ENCODE measurements at regions not wholly inside any gene's neighbourhood (a gene's known extent, or its start where the extent isn't known, plus 50 kb on each side); places are given as distances from the start of the nearest gene placed in this dataset.
"Not testable (repeated sequence)": the region's sequence is repeated elsewhere in the genome, so short reads cannot be mapped to it uniquely, and the experiment has no call there.

DNA sequence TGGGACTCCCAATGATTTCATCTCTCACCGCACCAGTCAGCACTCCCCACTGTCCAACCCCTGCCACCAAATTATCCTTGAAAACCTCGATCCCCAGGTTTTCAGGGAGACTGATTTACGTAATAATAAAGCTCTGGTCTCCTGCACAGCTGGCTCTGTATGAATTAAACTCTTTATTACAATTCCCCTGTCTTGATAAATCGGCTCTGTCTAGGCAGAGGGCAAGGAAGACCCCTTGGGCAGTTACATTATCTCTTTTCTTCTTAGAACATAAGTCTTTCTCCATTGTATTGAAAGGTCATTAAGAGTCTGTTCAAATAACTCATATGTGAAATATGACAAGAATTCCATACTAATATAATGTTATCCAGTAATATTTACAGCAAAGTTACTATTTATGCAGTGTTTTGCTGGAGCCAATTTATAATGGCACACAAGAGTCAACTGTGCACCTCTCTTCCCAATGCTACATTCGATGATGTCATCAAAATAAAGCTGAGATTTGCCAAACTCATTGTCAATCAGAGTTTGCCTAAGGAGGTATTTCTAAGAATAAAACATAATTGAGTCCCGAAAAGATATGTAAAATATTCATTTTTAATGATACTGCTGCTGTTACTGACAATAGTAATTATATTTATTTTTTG, 1297.2 kb upstream of the LRRTM3 start:
- no peak for DNase-seq (ENCODE audit: low read depth)

DNA sequence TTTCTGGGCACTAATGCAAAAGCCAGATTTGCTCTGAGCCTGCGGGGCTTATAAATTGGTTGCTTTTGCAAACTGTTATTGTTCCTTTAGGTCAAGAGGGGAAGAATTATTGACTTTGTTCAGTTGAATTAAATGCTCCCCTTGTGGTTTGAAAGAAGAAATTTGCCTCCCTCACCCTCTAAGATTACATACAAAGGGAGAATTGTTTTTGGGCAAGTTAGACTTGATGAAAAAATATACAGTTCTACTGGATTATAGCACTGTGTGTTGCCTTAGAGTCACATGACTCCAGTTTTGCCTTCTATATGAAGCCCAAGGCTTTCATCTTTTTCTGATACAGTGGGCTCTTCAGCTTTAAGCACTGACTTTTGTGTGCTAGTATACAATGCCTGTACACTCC, 1265.8 kb upstream of the LRRTM3 start:
- DNase-seq (ENCODE audit: low read depth), result no peak

DNA sequence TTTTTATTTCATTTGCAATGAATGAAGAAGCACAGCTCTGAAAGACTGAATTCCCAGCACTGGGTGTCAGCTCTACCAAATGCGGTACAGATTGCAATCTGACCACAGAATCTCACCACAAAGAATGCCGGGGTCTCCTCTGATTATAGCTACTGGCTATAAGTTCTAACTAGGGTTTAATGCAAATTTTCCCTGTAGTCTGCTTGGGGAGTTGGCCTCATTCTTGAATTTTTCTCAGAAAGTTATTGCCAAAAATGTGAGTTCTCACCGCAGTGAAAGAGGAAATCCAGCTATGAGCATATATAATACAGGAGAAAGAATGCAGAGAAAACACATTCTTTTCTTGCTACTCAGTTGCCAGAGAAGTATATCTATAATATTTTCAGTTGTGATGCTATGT, 1255.7 kb upstream of the LRRTM3 start:
- no peak for DNase-seq (ENCODE audit: low read depth)

DNA sequence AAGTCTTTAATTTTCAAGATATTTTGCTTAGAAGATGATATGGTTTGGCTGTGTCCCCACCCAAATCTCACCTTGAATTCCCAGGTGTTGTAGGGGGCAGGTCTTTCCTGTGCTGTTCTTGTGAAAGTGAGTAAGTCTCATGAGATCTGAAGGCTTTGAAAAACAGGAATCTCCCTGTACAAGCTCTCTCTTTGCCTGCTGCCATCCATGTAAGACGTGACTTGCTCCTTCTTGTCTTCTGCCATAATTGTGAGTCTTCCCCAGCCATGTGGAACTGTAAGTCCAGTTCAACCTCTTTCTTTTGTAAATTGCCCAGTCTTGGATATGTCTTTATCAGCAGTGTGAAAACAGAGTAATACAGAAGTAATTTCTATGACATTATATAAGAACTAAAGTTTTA, 1255.2 kb upstream of the LRRTM3 start:
- DNase-seq (ENCODE audit: low read depth), result not testable (repeated sequence)

DNA sequence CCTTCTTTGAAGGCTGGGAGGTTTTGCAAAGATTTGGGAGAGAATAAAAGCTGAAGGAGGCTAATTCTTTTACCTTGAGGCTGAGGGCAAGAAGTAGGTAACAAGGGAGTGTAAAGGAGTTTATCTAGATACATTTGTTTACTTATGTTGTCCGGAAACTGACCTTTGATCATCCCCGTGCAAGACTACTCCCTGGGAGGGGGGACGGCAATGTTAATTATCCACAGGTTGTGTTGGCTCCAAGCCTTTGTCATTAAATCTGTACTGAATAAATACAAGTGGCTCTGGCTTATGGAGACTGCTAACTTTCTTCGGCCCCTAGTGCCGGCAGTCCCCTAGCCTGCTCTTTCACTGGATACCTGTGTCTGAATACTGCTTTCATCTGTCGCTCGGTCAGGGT, 1250.6 kb upstream of the LRRTM3 start:
- no peak for DNase-seq (ENCODE audit: low read depth)

DNA sequence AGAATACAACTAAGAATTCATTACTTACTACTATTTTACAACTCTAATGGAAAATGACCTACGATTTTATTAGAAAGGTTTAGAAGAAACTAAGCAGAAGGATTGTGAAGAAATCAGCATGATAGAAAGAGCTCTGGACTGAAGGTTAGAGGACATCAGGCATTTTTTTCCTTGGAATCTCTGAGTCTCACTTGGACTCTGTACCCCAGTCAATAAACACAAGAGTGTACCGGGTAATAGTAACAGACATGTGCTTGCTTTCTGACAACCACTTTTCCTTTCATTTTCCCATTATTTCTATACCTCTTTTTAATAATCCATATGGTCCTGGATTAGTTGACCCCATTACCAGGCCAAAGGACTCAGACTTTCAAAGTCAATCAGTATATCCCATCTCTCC, 1240.9 kb upstream of the LRRTM3 start:
- no peak for DNase-seq (ENCODE audit: low read depth)

DNA sequence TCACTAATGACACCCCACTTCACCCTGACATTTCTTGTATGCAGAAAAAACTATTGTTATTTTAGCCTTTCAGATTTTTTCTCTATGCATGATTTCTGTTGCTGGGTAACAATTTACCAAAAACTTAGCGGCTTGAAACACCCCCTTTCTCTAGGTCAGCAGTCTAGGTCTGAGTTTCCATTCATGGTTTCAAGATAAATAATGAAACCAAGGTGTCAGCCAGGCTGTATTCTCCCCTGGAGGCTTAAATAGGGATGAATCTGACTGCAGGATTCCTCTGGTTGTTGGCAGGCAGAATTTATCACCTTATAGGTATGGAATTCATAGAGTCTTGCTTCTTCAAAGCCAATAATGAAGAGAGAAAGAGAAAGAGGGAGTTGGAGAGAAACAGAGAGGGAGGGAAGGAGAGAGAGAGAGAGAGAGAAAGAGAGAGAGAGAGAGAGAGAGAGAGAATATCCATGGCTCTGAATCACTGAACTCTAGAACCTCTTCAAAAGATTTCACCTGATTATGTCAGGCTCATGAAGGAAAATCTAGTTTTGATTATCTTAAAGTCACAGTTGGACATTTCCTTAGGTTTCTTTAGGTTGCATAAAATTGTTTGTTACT, 1224.6 kb upstream of the LRRTM3 start:
- no peak for DNase-seq (ENCODE audit: low read depth)

DNA sequence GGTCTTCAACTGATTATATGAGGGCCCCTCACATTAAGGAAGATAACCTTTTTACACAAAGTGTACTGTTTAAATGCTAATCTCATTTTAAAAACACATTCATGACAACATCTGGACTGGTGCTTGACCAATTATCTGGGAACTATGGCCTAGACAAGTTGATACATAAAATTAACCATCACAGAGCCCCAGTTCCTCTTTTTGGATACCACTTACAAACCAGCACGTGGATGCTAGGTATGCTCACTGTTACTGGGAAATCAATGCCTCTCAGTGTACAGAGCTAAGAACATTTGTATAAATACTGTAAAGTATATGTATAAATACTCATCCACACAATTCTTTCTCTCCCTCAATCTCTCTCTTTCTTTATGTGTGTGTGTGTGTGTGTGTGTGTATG, 1217.8 kb upstream of the LRRTM3 start:
- no peak for DNase-seq (ENCODE audit: low read depth)

DNA sequence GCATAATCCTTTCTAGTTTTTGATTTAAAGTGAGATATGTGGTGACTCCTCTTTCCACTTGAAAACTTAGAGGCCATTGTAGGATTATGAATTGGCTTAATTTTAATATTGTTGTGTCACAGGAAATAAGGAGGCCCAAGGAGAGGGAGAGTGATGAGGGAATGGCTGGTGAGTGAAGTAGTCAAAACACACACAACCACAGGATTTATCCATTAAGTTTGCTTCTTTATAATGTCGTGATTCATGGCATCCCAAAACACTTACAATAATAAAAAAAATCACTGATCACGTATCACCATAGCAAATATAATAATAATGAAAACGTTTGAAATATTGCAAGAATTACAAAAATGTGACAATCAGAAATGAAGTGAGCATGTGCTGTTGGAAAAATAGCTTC, 1215.5 kb upstream of the LRRTM3 start:
- DNase-seq (ENCODE audit: low read depth), result no peak

DNA sequence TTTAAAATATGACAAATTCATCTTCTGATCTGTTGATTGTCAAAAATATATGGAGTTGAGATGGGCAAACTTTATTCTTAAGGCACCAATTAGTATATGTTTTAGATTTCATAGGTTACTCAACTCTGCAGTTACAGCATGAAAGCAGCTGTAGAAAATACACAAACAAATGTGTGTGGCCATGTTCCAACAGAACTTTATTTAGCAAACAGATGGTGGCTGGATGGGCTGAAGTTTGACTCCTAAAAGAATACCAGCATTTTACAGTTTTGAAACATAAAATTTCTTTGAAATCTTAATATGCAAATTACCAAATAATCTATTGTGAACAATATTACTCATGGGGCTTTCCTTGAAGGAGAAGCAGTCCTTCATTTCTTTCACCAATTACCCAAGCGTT, 1206.0 kb upstream of the LRRTM3 start:
- no peak for DNase-seq (ENCODE audit: low read depth)

DNA sequence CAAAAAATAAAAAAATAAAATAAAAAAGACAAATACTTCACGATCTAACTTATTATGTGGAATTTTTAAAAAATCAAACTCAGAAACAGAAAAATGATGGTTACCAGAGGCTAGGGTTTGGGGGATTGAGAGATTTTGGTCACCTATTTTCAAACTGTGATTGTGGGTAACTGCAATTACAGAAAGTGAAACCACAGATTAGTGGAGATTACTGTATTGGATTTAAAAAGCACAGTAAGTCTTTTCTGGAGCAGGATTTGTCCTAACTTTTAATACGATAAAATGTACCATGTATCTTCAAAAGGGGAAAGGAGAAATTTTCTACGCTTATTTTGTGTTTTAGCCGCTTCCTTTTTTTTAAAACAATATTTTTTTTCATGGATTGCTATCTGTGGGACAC, 1204.9 kb upstream of the LRRTM3 start:
- no peak for DNase-seq (ENCODE audit: low read depth)

DNA sequence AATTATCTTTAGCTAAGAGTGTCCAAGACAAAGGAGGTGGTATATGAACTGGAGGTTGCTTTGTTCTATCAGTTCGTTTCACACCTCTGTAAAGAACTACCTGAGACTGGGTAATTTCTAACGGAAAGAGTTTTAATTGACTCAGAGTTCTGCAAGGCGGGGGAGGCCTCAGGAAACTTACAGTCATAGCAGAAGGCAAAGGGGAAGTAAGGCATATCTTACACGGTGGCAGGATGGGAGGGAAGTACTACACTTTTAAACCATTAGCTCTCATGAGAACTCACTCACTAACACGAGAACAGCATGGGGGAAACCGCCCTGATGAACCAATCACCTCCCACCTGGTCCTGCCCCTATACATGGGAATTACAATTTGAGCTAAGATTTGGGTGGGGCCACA, 1202.3 kb upstream of the LRRTM3 start:
- DNase-seq (ENCODE audit: low read depth), result no peak

DNA sequence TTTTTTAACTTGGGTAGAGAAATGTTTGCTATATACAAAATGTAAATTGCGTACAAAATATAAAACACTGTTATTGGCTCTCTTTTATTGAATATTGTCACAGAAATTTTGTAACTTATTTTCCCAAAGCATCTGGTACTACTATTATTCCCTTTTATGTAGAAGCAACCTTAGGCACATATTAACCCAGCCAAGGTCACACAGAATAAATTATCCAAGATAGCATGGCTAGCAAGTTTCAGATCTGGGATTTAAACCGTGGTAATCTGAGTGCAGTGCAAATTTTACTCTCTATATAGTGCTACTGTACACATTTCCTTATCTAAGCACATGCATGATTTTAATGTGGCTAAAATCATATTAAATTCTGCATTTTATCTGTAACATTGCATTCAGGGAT, 1190.5 kb upstream of the LRRTM3 start:
- no peak for DNase-seq (ENCODE audit: low read depth)

DNA sequence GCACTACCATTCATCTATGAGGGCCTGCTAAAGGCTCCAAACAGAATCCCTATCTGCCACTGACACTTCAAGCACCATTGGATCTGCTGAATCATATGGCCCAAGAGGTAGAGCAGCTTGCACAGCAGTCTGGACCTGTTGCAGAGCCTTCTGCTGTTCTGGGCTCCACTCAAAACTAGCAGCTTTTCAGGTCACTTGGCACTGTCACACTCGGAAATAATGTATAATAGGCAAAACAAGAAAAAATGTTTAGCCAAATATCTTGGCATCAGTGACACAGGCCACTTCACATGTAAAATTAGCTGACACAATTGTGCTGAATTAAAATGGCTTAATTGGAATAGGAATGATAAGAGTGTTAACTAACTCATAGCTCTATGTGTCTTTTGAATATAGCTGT, 1182.9 kb upstream of the LRRTM3 start:
- DNase-seq (ENCODE audit: low read depth), result no peak

DNA sequence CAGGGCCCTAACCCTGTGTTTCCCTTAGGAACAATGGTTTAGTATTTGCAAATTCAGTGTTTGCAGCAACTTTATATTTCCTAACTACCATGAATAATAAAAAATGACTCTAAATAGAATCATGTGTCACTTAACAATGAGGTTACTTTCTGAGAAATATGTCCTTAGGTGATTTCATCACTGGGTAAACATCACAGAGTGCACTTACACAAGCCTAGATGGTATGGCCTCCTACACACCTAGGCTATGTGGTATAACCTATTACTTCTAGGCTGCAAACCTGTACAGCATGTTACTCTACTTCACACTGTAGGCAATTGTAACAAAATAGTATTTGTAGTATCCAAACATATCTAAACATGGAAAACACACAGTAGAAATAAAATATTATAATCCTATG, 1174.6 kb upstream of the LRRTM3 start:
- no peak for DNase-seq (ENCODE audit: low read depth)

DNA sequence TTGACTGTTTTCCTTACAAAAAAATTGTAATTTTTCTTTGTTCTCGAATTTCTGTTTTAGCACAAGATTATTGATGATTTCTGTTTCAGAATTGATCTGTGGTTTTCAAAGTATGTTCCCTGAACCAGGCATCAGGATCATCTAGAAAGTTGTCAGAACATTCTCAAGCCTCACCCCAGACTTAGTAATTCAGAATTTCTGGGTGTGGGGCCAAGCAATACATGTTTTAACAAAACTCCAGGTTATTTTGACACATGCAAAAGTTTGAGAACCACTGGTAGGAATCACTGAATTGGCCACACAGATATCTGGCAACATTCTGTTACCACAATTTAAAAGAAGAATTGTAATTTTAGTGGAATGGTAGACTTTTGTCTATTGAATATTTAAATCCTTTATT, 1173.9 kb upstream of the LRRTM3 start:
- no peak for DNase-seq (ENCODE audit: low read depth)

DNA sequence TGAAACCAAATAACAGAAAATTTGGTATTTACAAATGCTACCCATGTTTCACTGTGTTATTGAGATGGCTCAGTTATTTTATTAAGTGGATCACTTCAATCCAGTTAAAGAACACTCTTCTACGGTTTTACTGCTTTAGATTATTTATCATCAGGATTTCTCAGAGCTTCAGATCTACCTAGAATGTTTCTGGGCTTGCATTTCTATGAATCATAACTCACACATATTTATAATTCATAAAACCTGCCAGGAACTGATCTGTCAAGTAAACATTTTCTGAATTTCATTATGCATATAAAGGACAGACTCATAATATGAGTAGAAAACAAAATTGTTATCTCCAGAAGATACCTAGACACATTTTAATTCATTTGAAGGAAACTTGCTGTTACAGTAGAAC, 1172.3 kb upstream of the LRRTM3 start:
- no peak for DNase-seq (ENCODE audit: low read depth)

DNA sequence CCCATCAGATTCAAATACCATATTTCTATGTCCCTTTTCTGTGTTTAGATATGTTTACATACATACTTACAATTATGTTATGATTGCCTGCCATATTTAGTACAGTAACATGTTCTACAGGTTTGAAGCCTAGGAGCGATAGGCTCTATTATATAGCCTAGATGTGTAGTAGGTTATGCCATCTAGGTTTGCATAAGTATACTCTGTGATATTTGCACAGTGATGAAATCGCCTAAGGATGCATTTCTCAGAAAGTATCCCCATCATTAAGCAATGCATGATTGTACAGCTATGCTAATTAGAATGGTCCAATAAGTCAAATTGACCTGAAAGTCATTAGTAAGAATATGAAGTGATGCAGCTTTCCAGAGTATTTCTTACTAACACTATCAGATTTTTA, 1171.7 kb upstream of the LRRTM3 start:
- no peak for DNase-seq (ENCODE audit: low read depth)

DNA sequence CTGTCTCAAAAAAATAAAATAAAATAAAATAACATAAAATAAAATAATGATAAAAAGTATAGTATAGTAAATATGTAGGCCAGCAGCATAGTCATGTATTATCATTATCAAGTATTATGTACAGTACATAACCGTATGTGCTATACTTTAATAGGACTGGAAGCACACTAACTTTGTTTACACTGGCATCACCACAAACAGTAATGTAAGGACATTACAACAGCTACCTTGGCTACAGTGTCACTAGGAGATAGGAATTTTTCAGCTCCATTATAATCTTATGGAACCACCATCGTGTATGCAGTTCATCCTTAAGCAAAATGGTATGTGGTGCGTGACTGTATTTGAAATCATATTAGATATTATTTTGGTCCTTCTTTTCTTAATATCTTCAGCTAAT, 1163.5 kb upstream of the LRRTM3 start:
- DNase-seq (ENCODE audit: low read depth), result no peak

DNA sequence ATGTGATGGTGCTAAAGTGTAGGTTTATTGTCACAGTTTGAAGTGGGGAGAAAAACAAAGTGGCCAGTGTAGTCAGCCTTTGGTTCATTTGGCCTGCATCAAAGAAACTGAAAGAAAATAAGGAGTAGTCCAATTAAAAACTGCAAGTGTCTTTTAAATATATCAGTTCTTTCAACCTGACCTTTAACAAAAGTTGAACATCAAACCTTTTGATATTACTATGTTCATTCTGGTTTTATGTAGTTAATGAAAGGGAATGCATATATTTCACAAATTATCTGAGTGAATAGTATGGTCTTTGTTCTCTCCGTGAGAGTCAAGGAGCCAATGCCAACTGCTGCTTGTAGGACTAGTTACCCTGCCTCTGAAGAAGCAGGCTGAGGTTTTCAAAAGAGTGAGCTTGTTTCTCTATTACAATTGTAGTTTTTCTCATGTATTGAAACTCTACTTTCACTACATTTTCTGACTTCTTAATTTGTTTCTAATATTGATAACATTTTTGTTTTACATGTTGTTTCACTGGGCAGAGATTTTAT, 1160.8 kb upstream of the LRRTM3 start:
- no peak for DNase-seq (ENCODE audit: low read depth)

DNA sequence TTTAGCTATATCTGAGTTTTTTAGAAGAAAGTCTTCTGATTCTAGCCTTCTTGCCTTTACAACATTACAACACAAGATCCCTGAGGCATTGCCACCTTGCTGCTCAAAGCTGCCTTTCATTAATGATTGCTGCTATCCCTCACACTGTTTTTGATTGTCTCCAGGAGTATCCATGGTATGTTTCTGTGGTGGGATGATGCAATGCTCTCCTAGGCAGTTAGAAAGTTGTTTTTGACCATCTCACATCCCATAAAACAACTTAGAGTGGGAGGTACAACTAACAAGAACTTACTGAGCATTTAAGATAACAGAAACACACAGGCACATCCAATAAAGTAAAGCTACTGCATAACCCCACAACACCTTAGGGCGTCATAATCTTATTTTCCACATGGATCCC, 1156.0 kb upstream of the LRRTM3 start:
- DNase-seq (ENCODE audit: low read depth), result no peak

DNA sequence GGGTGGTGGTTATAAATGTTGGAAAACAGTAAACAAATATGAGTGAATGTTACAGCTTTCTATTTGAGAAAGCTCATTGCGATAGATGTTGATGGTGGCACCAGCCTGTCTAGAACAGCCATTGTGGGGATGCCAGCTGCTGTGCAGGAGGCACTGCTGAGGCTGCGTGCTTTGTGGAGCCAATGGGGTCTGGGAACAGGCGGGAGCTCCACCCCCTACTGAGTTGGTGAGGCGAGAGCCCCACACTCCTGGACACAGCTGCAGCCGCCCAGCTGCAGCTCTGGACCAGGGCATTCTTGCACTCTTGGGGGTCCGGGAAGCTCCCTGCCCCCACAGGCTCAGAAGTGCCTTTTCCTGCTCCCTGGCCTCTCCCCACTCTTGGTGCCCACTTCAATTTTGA, 1147.1 kb upstream of the LRRTM3 start:
- no peak for DNase-seq (ENCODE audit: low read depth)

DNA sequence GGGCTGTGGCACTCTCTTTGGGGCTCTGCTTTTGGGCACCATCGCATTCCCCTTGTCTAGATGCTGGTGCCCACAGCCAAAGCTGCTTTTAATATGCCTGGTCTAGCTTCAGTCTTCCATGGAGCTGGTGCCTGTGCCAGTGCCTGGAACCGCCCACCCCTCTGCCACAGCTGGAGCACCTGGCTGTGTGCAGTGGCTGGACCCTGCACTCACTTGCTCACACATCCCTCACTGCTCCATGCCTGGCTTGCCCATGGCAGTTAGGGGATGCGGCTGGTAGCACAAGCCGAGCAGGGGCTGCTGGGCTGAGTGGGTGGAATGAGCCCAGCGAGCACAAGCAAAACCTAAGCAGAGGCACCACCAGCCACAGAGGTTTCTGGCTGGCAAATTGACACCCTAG, 1145.9 kb upstream of the LRRTM3 start:
- DNase-seq (ENCODE audit: low read depth), result no peak

DNA sequence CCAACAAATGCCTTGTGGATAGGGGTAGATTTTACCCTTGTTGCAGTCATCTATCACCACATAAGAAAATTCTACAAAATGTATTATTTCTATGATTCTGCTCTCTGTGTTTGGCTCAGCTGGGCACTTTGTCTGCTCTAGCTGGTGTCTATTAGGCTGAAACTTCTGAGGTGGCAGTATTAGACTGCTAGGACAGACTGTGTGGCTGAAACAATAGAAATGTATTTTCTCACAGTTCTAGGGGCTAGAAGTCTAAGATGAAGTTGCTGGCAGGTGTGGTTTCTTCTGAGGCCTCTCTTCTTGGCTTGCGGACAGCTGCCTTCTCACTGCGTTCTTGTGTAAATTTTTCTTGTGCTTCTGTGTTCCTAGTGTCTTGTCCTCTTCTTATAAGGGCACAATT, 1139.6 kb upstream of the LRRTM3 start:
- DNase-seq (ENCODE audit: low read depth), result no peak
